ENCODE measurements at regions not wholly inside any gene's neighbourhood (a gene's known extent, or its start where the extent isn't known, plus 50 kb on each side); places are given as distances from the start of the nearest gene placed in this dataset.
"Not testable (repeated sequence)": the region's sequence is repeated elsewhere in the genome, so short reads cannot be mapped to it uniquely, and the experiment has no call there.

DNA sequence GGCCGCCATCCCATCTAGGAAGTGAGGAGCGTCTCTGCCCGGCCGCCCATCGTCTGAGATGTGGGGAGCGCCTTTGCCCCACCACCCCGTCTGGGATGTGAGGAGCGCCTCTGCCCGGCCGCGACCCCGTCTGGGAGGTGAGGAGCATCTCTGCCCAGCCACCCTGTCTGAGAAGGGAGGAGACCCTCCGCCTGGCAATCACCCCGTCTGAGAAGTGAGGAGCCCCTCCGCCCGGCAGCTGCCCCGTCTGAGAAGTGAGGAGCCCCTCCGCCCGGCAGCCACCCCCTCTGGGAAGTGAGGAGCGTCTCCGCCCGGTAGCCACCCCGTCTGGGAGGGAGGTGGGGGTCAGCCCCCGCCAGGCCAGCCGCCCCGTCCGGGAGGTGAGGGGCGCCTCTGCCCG lies 194.2 kb upstream of the FBXL4 start:
- not testable (repeated sequence) for DNase-seq (ENCODE audit: low read depth)

DNA sequence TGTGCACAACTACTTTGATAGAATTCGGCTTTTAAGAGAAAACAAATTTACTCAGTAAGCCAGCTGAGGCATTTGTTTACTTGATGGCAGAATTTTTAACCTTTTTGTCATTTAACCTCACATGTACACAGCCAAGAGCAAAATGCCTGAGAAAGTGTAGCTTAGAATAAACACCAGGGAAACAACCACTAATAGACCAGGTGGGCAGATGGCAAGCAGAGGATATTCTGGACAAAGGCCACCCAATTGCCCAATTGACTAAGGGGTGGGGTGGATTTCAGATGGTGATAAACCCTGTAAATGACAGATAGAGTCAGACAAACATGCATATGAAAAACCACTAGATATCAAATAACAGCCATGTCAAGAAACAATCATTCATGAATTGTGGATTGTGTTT lies 190.7 kb upstream of the FBXL4 start:
- DNase-seq (ENCODE audit: low read depth), result no peak

- no peak for DNase-seq (ENCODE audit: low read depth)
Observed at GRCh38 chr6:99137314-99137713, 189.6 kb upstream of the FBXL4 start.

DNA sequence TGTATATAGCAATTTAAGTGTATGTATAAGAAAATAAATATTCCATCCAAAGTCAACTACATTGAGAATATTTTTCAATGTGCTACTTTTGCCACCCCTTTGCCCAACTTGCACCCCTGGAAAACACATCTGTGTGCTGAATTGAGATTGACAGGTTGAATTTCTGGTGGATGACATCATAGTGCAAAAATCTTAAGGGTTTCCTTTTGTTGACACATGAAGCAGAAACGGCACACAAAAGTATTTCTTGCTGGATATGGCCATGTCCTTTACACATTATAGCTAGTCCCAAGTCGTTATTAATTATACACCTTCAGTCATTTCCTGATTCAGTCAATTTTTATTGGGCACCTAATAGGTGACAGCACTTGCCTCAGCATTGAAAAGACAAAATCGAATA lies 188.7 kb upstream of the FBXL4 start:
- DNase-seq (ENCODE audit: low read depth), result no peak

GRCh38 chr6:99132026-99132635 lies 184.4 kb upstream of the FBXL4 start:
- DNase-seq (ENCODE audit: low read depth), result no peak

DNA sequence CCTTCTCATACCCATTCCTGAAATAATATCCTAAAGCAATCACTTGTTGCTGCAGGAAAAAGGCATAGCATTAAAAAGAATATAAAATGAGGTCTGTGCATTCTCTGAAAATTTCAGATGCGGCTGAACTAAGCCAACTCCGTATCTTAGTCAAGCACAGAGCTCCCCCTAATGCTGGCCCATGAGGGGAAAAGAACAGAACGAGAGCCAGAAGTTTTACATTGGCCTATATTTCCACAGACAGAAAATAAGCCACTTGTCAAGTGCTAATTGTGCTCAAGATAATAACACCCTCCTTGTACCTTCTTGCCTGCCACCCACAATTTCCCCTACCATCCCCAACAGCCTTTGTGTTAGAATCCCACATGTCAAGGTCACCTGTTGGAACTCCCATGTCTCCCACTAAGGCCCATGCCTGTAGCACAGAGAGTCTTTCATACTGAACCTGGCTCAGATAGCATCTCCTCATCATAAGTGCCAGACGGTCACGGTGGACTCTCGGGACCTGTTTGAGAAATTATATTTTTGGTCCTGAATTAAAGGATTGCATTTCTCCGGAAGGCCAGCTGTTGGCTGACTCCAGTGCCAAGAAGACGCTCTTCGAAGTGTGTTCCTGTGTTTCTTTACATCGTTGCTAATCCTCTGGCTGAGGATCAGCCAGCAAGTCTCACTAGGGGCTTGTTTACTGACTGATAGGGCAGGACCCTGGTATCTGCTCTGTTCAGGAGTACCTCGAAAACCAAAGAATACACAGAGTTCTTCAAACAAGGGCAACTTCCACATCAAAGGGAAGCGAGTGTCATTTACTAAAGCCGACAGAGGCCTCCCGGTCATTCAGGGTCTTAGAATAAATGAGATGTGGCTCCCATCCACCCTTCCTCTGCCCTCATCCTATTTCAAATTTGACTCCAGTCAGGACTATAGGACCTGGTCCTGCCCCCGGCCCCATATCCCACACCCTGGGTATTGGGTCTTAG lies 183.4 kb upstream of the FBXL4 start:
- DNase-seq (ENCODE audit: low read depth), result no peak

DNA sequence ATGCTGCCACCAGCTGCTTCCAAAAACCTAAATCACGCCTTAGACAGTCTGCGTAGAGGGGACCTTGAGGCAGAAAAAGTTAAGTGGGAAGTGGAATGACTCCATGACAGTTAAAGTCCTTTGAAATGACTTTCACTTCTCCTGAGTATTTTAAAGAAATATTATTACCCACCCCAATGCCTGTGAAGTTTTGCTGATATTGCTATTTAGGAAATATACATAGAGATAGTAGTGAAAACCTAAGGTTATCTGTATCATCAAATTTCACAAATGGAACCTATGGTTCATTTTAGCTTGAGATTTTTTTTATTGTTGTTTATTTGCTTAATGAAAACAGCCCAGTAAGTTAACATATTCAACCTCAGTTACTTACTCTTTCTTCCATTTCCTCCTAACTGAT lies 182.1 kb upstream of the FBXL4 start:
- no peak for DNase-seq (ENCODE audit: low read depth)

DNA sequence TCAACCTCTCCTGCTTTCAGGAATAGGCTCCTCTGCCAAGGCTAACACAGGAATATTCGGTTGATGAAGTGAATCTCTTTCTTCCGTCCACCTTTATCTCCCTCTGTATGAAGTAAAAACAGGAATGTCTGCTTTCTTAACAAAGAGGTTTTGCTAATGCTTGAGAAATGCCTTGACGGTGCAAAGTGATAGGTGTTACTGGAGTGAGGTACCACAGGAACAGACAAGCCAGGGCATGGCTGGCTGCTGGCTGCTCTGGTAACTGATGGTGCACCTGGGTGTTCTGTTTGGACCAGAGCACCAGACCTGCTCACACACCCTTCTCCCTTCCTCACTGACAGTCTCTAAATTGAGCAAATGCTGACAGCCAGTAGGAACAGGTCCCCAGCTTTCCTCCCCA lies 174.0 kb upstream of the FBXL4 start:
- no peak for DNase-seq (ENCODE audit: low read depth)

- DNase-seq (ENCODE audit: low read depth), result no peak
Observed at GRCh38 chr6:99120641-99121040, 172.9 kb upstream of the FBXL4 start.

- no peak for DNase-seq (ENCODE audit: low read depth)
Observed at GRCh38 chr6:99119109-99120031, 171.6 kb upstream of the FBXL4 start.

GRCh38 chr6:99114769-99115406 lies 167.1 kb upstream of the FBXL4 start:
- no peak for DNase-seq (ENCODE audit: low read depth)

DNA sequence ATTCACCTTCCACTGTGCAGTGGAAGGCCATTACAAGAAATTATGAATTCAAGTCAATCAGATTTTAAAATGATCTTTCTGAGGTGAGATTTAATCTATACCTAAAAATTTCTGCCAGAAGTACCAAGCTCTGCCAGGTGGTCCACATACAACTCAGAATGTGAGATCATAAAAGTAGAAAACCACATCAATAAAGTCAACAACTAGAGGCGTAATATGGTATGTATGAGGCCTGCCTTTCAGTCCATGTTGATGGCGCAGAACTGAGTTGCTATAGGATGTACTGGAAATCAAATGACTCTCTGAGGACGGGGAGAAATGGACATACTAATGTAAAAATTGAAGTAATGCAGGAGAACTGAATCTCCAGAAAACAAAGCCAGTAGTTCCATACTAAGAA lies 163.8 kb upstream of the FBXL4 start:
- DNase-seq (ENCODE audit: low read depth), result no peak

GRCh38 chr6:99110029-99110428 lies 162.3 kb upstream of the FBXL4 start:
- DNase-seq (ENCODE audit: low read depth), result no peak

GRCh38 chr6:99104218-99104617 lies 156.5 kb upstream of the FBXL4 start:
- no peak for DNase-seq (ENCODE audit: low read depth)

- DNase-seq (ENCODE audit: low read depth), result no peak
Observed at GRCh38 chr6:99099243-99099642, 151.5 kb upstream of the FBXL4 start.

GRCh38 chr6:99096170-99096569 lies 148.4 kb upstream of the FBXL4 start:
- DNase-seq (ENCODE audit: low read depth), result no peak

DNA sequence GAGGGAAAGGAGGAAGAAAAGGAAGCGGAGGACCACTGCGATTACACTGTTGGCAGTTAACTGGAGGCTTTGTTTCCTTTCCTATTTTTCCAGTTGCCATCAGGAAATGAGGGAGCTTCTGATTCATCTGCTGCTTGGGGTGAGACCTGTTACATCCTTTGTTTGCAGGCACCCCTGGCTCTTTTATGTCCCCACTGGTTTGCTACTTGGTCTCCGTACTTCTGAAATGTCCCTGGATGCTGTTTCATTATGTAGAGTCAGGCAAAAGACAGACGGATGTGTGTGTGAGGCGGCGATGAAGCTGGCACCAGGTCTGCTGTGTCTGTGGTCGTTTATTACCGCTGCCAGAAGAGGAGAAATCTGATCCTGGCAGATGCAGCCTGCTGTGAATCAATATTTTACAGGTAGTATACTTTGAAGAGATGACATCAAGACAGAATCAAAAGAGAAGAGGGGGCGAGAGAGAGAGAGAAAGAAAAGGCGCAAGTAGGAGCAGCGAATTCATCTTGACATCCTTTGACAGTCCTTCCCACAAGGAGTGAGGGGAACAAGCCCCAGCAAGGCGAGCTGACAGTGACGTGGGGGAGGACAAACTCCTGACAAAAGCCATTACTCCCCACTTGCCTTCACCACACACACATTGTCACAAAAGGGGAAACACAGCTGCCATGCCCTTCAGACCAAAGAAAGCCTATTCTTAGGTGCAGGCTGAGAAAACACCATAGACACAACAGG lies 145.9 kb upstream of the FBXL4 start:
- no peak for DNase-seq (ENCODE audit: low read depth)

DNA sequence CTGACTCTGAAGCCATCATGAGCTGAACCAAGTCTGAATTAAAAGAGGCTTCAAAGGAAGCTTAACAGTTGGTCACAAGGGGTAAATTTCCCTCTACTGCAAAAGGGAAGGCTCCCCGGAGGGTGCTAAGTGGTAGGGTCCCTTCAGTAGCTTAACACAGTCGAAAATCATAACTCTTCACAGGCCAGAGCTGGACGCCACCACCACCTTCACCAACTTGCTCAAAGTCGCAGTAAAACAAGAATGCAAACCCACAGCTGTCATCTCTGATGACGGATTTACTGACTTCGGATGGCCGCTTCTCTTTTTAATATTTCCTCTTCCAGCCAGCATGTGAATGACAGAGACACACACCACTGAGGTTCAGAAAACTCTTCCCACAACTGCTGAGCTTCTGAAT lies 144.7 kb upstream of the FBXL4 start:
- DNase-seq (ENCODE audit: low read depth), result no peak

DNA sequence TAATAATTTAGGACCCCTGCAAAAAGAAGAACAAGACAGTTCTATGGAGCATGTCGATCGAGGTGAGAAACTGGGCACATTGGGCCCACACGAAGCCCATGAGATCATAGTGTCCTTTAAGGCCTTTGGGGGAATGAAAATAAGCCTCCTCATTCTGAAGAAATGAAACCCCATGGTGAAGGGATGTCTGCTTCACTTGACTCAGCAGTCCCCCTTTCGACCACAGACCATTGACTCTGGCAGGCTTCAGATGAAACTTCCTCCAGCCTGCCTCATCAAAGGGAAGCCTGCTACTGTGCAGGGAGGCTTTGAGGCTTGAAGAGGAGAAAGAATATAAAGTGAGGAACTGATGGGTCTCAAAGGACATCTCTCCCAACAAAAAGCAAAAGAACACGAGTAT lies 144.2 kb upstream of the FBXL4 start:
- no peak for DNase-seq (ENCODE audit: low read depth)

DNA sequence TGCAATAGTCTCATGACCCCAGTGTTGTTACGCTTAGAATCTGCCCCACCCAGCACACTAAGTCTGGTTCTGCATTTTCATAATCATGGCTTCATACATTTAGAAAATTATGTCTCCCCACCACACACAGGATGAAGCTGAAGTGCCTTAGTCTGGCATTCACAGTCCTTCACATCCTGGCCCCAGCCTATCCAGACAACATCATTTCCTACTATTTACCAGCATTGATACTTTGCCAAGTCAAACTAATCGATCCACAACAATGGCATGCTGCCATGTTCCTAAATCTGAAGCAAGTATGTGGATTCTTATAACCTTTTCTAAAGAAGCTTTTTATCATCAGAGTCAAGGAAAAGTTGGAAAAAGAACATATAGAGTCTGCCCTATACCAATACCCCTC lies 132.4 kb upstream of the FBXL4 start:
- no peak for DNase-seq (ENCODE audit: low read depth)

DNA sequence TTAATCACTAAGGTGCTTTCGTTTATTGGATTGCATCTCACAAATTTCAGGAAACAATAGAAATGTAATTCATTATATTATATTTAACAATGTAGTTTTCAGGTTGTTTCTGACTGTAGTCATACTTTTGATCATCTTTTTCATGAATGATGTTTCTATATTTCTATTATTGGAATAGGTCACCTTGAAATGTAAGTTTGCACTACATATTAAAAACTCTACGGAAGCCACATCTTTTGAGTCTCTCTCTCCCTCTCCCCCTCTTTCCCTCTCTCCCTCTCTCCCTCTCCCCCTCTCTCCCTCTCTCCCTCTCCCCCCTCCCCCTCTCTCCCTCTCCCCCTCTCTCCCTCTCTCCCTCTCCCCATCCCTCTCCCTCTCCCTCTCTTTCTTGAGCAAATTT lies 131.3 kb upstream of the FBXL4 start:
- DNase-seq (ENCODE audit: low read depth), result no peak

Data from activated T-cell treated with anti-CD3 and anti-CD28 coated beads for 48 hours (primary cell).